NCI-H2081 (cell line): ENCODE measurements at regions not wholly inside any gene's neighbourhood (a gene's known extent, or its start where the extent isn't known, plus 50 kb on each side); places are given as distances from the start of the nearest gene placed in this dataset.
A peak's percentile ranks its signal among the peaks of the same experiment; 100 is the strongest.

Experiments
- DNase-seq, 2 experiments: peaks; one replicate each; lab custom pipeline; 2025; lab: John Stamatoyannopoulos, UW

GRCh38 chr3:124178531-124178930 lies 186.6 kb upstream of the ROPN1 start:
- no peak for DNase-seq

- DNase-seq = no peak
These were observed 208.5 kb upstream of the ROPN1 start for GRCh38 chr3:124200407-124200806.

GRCh38 chr3:124201226-124201625 lies 209.3 kb upstream of the ROPN1 start:
- no peak for DNase-seq

DNA sequence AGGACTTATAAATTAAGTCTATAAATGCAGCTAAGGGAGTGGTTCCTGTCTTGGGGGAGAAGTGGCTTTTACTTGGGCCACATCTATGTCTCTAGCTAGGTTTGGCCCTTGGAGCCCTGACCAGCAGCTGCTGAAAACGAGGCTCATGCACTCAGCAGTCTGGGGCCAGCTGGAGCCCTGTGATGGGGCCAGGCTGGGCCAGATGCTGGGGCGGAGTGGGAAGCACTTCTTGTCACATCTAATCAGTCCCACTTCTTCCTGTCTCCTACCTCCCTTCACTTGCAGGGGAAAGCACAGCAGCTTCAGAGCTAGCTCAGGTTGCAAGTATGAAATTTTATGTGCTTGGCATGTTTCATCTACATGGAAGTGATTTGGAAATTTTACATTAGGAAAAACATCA lies 209.9 kb upstream of the ROPN1 start:
- DNase-seq = no peak

DNA sequence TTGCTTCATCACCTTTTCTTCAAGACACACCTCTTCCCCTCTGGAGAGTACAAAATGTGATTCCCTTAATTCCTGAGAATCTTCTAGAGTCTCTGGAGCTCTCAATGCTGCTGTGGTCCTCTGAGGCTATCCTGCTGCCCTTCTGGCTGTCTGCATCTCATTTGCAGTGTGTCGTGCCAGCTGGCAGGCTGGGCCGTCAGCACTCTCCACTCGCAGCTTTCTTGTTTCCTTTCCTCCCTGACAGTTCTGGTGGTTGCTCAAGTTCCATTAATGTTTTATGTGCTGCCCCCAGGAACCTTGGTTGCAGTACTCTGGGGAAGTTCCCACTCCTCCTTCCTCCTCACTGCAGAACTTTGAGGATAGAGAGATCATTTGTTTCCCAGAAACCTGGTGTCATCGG lies 210.8 kb upstream of the ROPN1 start:
- no peak for DNase-seq

GRCh38 chr3:124203292-124203691 lies 211.4 kb upstream of the ROPN1 start:
- DNase-seq = no peak

GRCh38 chr3:124206225-124207055 lies 214.5 kb upstream of the ROPN1 start:
- no peak for DNase-seq

DNA sequence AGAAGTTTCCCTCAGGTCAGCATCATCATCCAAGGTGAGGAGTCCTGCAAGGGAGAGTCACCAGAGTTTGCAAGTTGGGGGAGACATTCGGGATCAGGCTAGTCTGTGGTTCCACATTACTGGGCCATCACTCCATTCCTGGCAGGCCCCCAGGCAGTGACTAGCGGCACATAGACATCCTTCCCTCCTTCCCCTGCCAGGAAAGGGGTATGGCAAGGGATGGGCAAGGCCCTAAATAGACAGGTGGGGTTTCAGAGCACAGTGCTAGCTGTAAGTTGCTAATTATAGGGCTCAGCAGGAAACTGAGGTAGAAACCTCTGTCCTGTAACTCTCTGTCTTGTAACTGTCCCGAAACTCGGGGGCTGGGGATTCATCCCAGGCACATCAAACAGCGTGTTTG lies 215.2 kb upstream of the ROPN1 start:
- DNase-seq = no peak

- no peak for DNase-seq
These were observed 216.1 kb upstream of the ROPN1 start for GRCh38 chr3:124207873-124208485.

- DNase-seq = no peak
These were observed 217.5 kb upstream of the ROPN1 start for GRCh38 chr3:124209426-124209825.

GRCh38 chr3:124210899-124211298 lies 219.0 kb upstream of the ROPN1 start:
- no peak for DNase-seq

DNA sequence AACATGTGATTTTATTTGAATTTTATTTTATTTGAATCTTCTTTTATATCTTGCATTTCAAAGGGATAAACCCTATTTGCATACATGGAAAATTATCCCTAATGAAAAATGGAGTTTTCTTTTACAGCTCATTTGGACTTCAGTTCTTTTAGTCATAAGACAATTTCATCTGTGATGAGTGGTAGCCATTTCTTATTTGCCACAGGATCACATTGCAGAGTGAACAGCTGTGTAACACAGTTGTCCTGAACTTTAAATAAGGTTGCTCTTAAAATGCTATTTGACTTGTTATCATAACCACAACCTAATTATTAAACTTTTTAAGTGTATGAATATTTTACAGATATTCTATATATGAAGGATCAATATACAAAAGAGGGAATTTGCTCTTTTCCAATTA lies 221.7 kb upstream of the ROPN1 start:
- DNase-seq = no peak

DNA sequence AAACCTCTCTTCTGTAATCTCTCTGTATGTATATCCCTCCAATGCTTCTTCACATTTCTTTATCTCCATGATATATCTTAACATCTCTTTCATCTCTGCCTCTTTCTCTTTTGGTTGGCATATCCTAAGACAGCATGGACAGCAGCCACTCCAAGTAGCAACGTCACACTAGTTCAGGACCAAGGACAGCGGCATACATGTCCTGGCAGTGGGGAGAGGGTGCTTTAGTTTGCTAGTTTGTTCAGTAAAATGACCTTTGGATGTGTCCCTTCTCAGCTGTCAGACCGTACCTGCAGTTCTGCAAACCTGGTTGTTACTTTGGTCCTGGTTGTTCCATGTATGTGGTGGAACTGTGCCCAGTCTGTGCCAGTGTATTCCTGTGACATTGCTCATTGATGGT lies 225.6 kb upstream of the ROPN1 start:
- DNase-seq = no peak

- DNase-seq = peak in 1 of 2 experiments; percentile 38
These were observed 229.5 kb upstream of the ROPN1 start for GRCh38 chr3:124221422-124221821.

GRCh38 chr3:124223853-124224252 lies 231.9 kb upstream of the ROPN1 start:
- no peak for DNase-seq

GRCh38 chr3:124227150-124227630 lies 235.3 kb upstream of the ROPN1 start:
- DNase-seq = no peak

DNA sequence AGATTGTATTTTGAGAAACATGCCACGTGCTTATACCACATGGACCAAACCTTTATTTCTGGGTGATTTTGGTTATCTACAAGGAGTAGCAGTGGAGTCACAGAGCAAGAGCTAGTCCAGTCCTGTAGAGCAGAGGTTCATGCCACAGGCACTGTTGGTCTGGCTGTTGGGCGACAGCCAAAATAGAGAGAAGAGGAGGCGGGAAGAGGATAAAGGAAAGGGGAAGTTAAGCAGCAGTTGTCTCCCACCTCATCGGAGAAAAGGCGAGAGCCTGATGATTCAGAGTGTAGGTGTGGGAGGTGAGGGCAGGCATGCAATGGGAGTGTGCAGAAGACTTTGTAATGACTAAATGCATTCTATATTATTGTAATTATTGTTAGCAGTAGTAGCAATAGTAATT lies 237.5 kb upstream of the ROPN1 start:
- no peak for DNase-seq

DNA sequence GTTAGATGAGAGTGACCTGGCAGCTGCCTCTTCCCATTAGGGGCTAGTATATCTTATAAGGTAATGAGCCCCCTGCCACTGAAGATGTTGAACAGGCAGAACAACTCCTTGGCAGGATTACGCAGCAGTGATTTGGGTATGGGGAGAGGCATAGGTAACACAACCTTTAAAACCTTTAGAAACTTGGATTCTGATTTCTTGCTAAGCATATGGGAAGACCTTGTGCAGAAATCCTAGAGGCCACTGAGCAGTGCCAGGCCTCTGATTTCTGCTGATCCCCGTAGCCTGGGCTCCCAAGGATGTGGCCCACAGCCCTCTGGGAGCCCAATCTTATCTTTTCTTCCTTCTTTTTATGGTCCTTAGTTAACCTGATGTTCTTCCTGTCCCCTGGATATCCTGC lies 237.9 kb upstream of the ROPN1 start:
- DNase-seq = no peak

GRCh38 chr3:124230432-124230831 lies 238.5 kb upstream of the ROPN1 start:
- no peak for DNase-seq

DNA sequence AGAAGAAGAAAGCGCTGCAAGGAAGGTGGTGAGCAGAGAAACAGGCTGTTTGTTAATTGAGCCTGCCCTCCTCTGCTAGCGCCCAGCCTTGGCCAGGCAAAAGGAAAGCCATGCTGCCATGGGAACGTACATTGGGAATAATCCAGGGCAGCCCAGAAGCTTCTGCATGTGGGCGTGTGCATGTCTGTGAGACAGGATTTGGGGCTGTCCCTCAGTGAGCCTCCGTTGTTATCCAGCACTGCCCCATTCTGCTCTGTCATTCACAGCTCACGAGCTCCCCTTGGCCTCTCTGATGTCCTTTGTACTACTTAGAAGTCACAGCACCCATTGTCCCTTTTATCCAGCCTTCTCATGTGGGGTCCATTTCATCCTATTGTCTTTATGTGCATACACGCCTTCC lies 239.1 kb upstream of the ROPN1 start:
- DNase-seq = no peak

DNA sequence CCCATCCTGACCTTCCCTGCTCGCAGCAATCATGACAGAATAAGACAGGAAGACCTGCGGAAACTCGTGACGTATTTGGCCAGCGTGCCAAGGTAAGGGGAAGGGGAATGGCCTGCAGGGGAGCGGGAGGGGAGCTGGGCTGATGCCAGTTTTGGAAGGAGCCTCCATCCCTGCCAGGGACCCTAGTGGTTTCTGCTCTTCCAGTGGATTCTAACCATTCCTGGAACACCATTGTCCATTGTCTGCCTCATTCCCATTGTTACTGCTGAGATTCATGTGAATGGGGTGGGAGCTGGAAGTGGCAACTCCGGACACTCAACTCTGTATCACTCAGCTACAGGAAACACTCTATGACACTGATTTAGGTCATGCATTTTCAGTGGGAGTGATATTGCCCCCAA lies 242.9 kb upstream of the ROPN1 start:
- no peak for DNase-seq

DNA sequence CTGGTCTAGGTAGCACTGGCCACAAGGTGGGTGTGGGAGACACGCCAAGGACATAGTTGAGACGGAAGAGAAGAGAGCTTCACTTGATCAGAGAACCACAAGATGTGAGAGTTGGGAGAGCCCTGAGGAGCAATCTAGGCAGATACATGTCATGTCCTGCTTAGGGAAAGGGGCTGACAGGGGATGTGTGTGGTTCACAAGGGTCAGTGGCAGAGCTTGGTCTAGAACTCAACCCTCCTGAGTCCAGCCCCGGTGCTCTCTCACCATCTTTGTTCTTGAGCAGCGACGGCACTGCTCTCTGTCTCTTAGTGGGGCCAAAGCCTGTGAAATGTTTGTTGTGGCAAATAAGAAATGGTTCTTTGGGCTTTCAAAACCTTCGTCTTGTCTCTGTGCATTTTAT lies 243.5 kb upstream of the ROPN1 start:
- DNase-seq = no peak

- DNase-seq = no peak
These were observed 251.4 kb upstream of the ROPN1 start for GRCh38 chr3:124243177-124243859.
